Karpas-422 (cell line): ENCODE measurements at regions not wholly inside any gene's neighbourhood (a gene's known extent, or its start where the extent isn't known, plus 50 kb on each side); places are given as distances from the start of the nearest gene placed in this dataset.
"Not testable (repeated sequence)": the region's sequence is repeated elsewhere in the genome, so short reads cannot be mapped to it uniquely, and the experiment has no call there.

Source experiments
- DNase-seq: peaks from one replicate; pipeline ENCODE4 v3.0.0-alpha.2; 2015
- H2AFZ ChIP-seq: fragments of 200-600 bp; sonication (generic); 2 replicates; pipeline ENCODE4 v1.6.1; 2014; ENCODE audit warnings: antibody characterized with exemption, low read length, mixed read lengths
- H3K27ac ChIP-seq: fragments of 200-600 bp; sonication (generic); 2 replicates; pipeline ENCODE4 v1.5.1; 2014; ENCODE audit warnings: mild to moderate bottlenecking, low read length, moderate library complexity
- H3K27me3 ChIP-seq: fragments of 200-600 bp; sonication (generic); 2 replicates; pipeline ENCODE4 v1.6.1; 2014; ENCODE audit warnings: low read length, mixed read lengths
- H3K36me3 ChIP-seq: fragments of 200-600 bp; sonication (generic); 2 replicates; pipeline ENCODE4 v1.6.1; 2014; ENCODE audit warnings: low read length, mixed read lengths; ENCODE audit not compliant: insufficient read depth
- H3K4me1 ChIP-seq: fragments of 200-600 bp; sonication (generic); 2 replicates; pipeline ENCODE4 v1.6.1; 2014; ENCODE audit warnings: mild to moderate bottlenecking, low read length, mixed read lengths
- H3K4me2 ChIP-seq: fragments of 200-600 bp; sonication (generic); 2 replicates; pipeline ENCODE4 v1.6.1; 2014; ENCODE audit warnings: low read length, low read depth, mild to moderate bottlenecking; ENCODE audit not compliant: poor library complexity, severe bottlenecking
- H3K4me3 ChIP-seq: fragments of 200-600 bp; sonication (generic); 2 replicates; pipeline ENCODE4 v1.5.1; 2014; ENCODE audit warnings: mild to moderate bottlenecking, antibody characterized with exemption, low read length, mixed read lengths
- H3K79me2 ChIP-seq: fragments of 200-600 bp; sonication (generic); 2 replicates; pipeline ENCODE4 v1.6.1; 2014; ENCODE audit warnings: mild to moderate bottlenecking, low read length, mixed read lengths
- H3K9ac ChIP-seq: fragments of 200-600 bp; sonication (generic); 2 replicates; pipeline ENCODE4 v1.6.0; 2014; ENCODE audit warnings: low read length
- H3K9me2 ChIP-seq: fragments of 200-600 bp; sonication (generic), shearing (Covaris generic); replicated peaks from 2 replicates; pipeline ENCODE4 v1.6.0; 2014; ENCODE audit warnings: mild to moderate bottlenecking, low read length, moderate library complexity; ENCODE audit not compliant: insufficient read depth
- H3K9me3 ChIP-seq: fragments of 300-700, 200-600 bp; sonication (generic); 2 replicates; pipeline ENCODE4 v1.6.1; 2014; ENCODE audit warnings: low read length, mixed read lengths
- H4K20me1 ChIP-seq: fragments of 200-600 bp; sonication (generic); 2 replicates; pipeline ENCODE4 v1.6.1; 2014; ENCODE audit warnings: mild to moderate bottlenecking, antibody characterized with exemption, low read length, low read depth; ENCODE audit not compliant: insufficient read depth

- not testable (repeated sequence) for H3K27me3 ChIP-seq, H3K4me3 ChIP-seq, H3K4me2 ChIP-seq, H3K79me2 ChIP-seq, H3K9me2 ChIP-seq, H3K27ac ChIP-seq, H3K36me3 ChIP-seq, H4K20me1 ChIP-seq, H2AFZ ChIP-seq, H3K9ac ChIP-seq, H3K4me1 ChIP-seq, H3K9me3 ChIP-seq, DNase-seq
Measured at GRCh38 chr15:20244792-20245191, 296.8 kb downstream of the GOLGA6L6 start.

DNA sequence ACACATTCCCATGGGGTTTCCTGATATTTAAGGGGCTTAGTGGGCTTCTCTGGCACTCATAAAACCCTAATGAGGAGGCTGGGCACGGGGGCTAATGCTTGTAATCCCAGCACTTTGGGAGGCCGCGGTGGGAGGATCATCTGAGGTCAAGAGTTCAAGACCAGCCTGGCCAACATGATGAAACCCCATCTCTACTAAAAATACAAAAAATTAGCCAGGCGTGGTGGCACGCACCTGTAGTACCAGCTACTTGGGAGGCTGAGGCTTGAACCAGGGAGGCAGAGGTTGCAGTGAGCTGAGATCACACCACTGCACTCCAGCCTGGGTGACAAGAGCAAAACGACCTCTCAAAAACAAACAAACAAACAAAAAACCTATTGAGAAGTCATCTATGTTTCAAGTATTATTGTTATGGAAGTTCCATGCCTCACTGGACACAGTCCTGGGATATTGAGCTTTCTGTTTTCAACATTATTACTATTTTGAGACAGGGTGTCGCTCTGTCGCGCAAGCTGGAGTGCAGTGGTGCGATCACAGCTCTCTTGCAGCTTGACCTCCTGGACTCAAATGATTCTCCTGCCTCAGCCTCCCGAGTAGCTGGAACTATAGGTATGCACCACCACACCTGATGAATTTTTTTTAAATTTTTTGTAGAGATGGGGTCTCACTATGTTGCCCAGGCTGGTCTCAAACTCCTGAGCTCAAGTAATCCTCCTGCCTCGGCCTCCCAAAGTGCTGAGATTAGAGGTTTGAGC is 297.9 kb downstream of the GOLGA6L6 start:
- H3K4me3 ChIP-seq, H3K27ac ChIP-seq, H3K79me2 ChIP-seq, H3K27me3 ChIP-seq, H2AFZ ChIP-seq, H3K4me2 ChIP-seq, DNase-seq, H3K9me3 ChIP-seq, H3K9ac ChIP-seq, H3K36me3 ChIP-seq, H3K4me1 ChIP-seq, H3K9me2 ChIP-seq, H4K20me1 ChIP-seq: not testable (repeated sequence)

GRCh38 chr15:20240366-20240917 is 301.2 kb downstream of the GOLGA6L6 start:
- not testable (repeated sequence) for H3K27me3 ChIP-seq, H3K4me3 ChIP-seq, H3K36me3 ChIP-seq, H3K4me2 ChIP-seq, H3K79me2 ChIP-seq, H4K20me1 ChIP-seq, H3K9ac ChIP-seq, H3K9me2 ChIP-seq, H3K4me1 ChIP-seq, H2AFZ ChIP-seq, DNase-seq, H3K9me3 ChIP-seq, H3K27ac ChIP-seq

GRCh38 chr15:20239186-20239585 is 302.4 kb downstream of the GOLGA6L6 start:
- H3K36me3 ChIP-seq, H3K9ac ChIP-seq, H3K9me3 ChIP-seq, H3K4me1 ChIP-seq, H3K27ac ChIP-seq, H3K79me2 ChIP-seq, DNase-seq, H3K27me3 ChIP-seq, H3K4me2 ChIP-seq, H4K20me1 ChIP-seq, H3K4me3 ChIP-seq, H2AFZ ChIP-seq, H3K9me2 ChIP-seq: not testable (repeated sequence)

DNA sequence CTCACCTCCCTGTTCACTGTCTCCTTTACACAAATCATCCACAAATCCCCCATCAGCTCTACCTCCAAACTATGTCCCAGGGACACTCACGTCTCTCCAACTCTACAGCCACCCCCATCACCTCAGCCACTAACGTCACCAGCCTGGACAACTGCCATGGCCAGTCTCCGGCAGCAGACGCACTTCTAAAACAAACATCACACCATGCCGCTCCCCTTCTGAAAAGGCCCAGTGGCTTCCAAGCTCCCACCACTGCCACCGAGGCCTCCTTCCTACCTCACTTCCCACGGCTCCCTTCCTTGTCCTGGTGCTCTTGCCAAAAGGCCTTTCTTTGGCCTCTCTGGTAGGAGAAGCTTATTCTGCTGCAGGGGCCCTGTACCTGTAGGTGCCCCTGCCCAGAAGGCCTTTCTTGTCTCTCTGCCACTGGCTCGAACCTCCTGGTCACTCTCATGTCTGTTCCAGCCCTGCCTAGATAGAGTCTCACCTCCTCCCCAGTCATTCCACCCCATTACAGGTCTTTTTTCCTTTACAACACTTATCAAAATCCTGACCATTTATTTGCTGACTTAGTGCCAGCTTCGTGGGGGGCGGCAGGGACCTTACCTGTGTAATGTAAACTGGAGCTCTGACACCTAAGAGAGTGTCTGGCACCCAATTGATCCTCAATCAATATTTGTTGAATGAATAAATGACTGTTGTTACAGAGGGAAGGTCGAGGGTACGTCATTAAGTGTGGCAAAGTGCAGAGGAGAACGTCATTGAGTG is 304.2 kb downstream of the GOLGA6L6 start:
- H3K27me3 ChIP-seq, H3K36me3 ChIP-seq, H3K9ac ChIP-seq, H3K9me3 ChIP-seq, H4K20me1 ChIP-seq, H3K27ac ChIP-seq, H3K4me1 ChIP-seq, H3K79me2 ChIP-seq, H3K4me3 ChIP-seq, H3K9me2 ChIP-seq, H2AFZ ChIP-seq, DNase-seq, H3K4me2 ChIP-seq: not testable (repeated sequence)

DNA sequence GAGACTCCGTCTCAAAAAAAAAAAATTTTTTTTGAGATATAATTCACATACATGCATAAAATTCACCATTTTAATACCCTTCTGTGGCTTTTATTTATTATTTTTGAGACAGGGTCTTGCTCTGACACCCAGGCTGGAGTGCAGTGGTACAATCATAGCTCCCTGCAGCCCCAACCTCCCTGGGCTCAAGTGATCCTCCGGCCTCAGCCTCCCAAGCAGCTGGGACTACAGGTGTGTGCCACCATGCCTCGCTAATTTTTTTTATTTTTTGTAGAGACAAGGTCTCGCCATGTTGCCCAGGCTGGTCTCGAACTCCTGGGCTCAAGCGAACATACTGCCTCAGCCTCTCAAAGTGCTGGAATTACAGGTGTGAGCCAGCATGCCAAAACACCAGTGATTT is 305.9 kb downstream of the GOLGA6L6 start:
- H3K9me2 ChIP-seq, H3K4me1 ChIP-seq, H3K27me3 ChIP-seq, H3K9ac ChIP-seq, H3K4me3 ChIP-seq, H4K20me1 ChIP-seq, H3K4me2 ChIP-seq, H3K79me2 ChIP-seq, H3K36me3 ChIP-seq, H2AFZ ChIP-seq, H3K9me3 ChIP-seq, H3K27ac ChIP-seq, DNase-seq: not testable (repeated sequence)

DNA sequence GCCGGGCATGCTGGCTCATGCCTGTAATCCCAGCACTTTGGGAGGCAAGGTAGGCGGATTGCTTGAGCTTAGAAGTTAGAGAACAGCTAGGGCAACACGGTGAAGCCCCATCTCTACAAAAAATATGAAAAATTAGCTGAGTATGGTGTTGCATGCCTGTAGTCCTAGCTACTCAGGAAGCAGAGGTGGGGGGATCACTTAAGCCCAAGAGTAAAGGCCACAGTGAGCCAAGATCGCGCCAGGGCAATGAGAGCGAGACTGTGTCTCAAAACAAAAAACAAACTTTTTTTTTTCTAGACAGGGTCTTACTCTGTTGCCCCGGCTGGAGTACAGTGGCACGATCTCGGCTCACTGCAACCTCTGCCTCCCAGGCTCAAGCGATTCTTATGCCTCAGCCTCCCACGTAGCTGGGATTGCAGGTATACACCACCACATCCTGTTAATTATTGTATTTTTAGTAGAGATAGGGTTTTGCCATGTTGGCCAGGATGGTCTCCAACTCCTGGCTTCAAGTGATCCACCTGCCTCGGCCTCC is 307.5 kb downstream of the GOLGA6L6 start:
- not testable (repeated sequence) for H3K4me1 ChIP-seq, H4K20me1 ChIP-seq, H3K9me2 ChIP-seq, H3K4me2 ChIP-seq, H3K27me3 ChIP-seq, H3K9me3 ChIP-seq, H3K79me2 ChIP-seq, H3K9ac ChIP-seq, H3K27ac ChIP-seq, H3K36me3 ChIP-seq, H2AFZ ChIP-seq, DNase-seq, H3K4me3 ChIP-seq

- not testable (repeated sequence) for H3K27me3 ChIP-seq, H3K79me2 ChIP-seq, H3K9me3 ChIP-seq, DNase-seq, H3K4me1 ChIP-seq, H3K9ac ChIP-seq, H3K36me3 ChIP-seq, H3K4me2 ChIP-seq, H4K20me1 ChIP-seq, H3K9me2 ChIP-seq, H2AFZ ChIP-seq, H3K27ac ChIP-seq, H3K4me3 ChIP-seq
Measured at GRCh38 chr15:20232457-20232856, 309.1 kb downstream of the GOLGA6L6 start.
